GM12878 (cell line): ENCODE measurements at regions not wholly inside any gene's neighbourhood (a gene's known extent, or its start where the extent isn't known, plus 50 kb on each side); places are given as distances from the start of the nearest gene placed in this dataset.

Source experiments
- ATAC-seq: fragments of 200-7000 bp; cut with Tn5 transposase; 3 replicates; pipeline ENCODE4 v1.9.1; 2020; ENCODE audit warnings: mild to moderate bottlenecking, moderate library complexity
- BruUV-seq: library from RNA; stranded (reverse); fragments of 400-500 nt; replicated peaks from 2 replicates; lab custom pipeline; 2021; lab: Mats Ljungman, UMichigan
- CTCF ChIA-PET: fragments of 300-600 bp; sonication (Branson Sonifier 250); formaldehyde crosslinking; extraction: SDS; loops from one replicate; lab custom pipeline; 2021; ENCODE audit warnings: inconsistent platforms; lab: Yijun Ruan, JAX
- POLR2A ChIA-PET: fragments of 350-600 bp; formaldehyde crosslinking; extraction: SDS; loops from one replicate; lab custom pipeline; 2021; ENCODE audit warnings: inconsistent platforms; lab: Charles Lee
- RAD21 ChIA-PET: fragments of 300-600 bp; sonication (Branson Sonifier 250); formaldehyde crosslinking; loops from one replicate; lab custom pipeline; 2023; ENCODE audit warnings: antibody characterized with exemption; ENCODE audit not compliant: unreplicated experiment; lab: Charles Lee
- SMC1A ChIA-PET: fragments of 300-600 bp; sonication (Branson Sonifier 250); formaldehyde crosslinking; loops from one replicate; lab custom pipeline; 2023; ENCODE audit not compliant: unreplicated experiment, uncharacterized antibody; lab: Charles Lee
- DNase-seq: peaks from one replicate; pipeline ENCODE4 v3.0.0-alpha.2; 2011; ENCODE audit warnings: low read depth, low spot score
- FAIRE-seq: peaks from 3 replicates; lab custom pipeline; 2011; peaks lifted over from hg19 to GRCh38; lab: Jason Lieb, UNC
- H2AFZ ChIP-seq: 2 replicates; pipeline ENCODE4 v1.6.0; 2011; ENCODE audit warnings: low read depth, low read length, control low read depth; ENCODE audit not compliant: control insufficient read depth
- H3K27ac ChIP-seq: 2 replicates; pipeline ENCODE4 v1.5.1; 2011; ENCODE audit warnings: control low read depth; ENCODE audit not compliant: control insufficient read depth, insufficient read depth
- H3K27me3 ChIP-seq, 2 experiments: replicated peaks in 1 of 2; 2 replicates each; pipeline versions ENCODE4 v1.6.0 to v1.6.1; 2011; ENCODE audit warnings: low read length in 1 of 2; ENCODE audit not compliant: control insufficient read depth in 2 of 2, insufficient read depth in 2 of 2
- H3K36me3 ChIP-seq, 2 experiments: 2 replicates each; pipeline ENCODE4 v1.5.1; 2011; ENCODE audit warnings: low read length in 1 of 2; ENCODE audit not compliant: control insufficient read depth in 2 of 2, insufficient read depth in 2 of 2
- H3K4me1 ChIP-seq: 2 replicates; pipeline ENCODE4 v1.6.1; 2011; ENCODE audit warnings: mild to moderate bottlenecking, low read length, moderate library complexity, mixed read lengths; ENCODE audit not compliant: control insufficient read depth, insufficient read depth
- H3K4me2 ChIP-seq: 2 replicates; pipeline ENCODE4 v1.6.0; 2011; ENCODE audit warnings: control low read depth; ENCODE audit not compliant: control insufficient read depth, insufficient read depth
- H3K4me3 ChIP-seq: fragments of 200-600 bp; sonication (generic); 2 replicates; pipeline ENCODE4 v1.5.1; 2016
- H3K79me2 ChIP-seq: 2 replicates; pipeline ENCODE4 v1.6.0; 2011; ENCODE audit warnings: low read length; ENCODE audit not compliant: control insufficient read depth, insufficient read depth
- H3K9ac ChIP-seq: 2 replicates; pipeline ENCODE4 v1.8.0; 2011; ENCODE audit warnings: low read length, control low read depth, mixed read lengths; ENCODE audit not compliant: control insufficient read depth, insufficient read depth
- H3K9me3 ChIP-seq: replicated peaks from 3 replicates; pipeline ENCODE4 v1.5.1; 2011; ENCODE audit warnings: mild to moderate bottlenecking, low read length; ENCODE audit not compliant: control insufficient read depth, insufficient read depth
- H4K20me1 ChIP-seq: 2 replicates; pipeline ENCODE4 v1.6.0; 2011; ENCODE audit not compliant: control insufficient read depth, insufficient read depth
- ATF2 ChIP-seq: IDR thresholded peaks from 2 replicates; pipeline ENCODE4 v1.6.1; 2012; ENCODE audit warnings: low read length, inconsistent platforms
- BACH1 ChIP-seq: fragments of 450-650 bp; IDR thresholded peaks from 2 replicates; pipeline ENCODE4 v1.6.1; 2017; ENCODE audit warnings: mild to moderate bottlenecking, borderline replicate concordance
- CREB1 ChIP-seq: IDR thresholded peaks from 2 replicates; pipeline ENCODE4 v1.6.1; 2012; ENCODE audit warnings: low read depth, mild to moderate bottlenecking, inconsistent platforms
- CREM ChIP-seq: IDR thresholded peaks from 2 replicates; pipeline ENCODE4 v1.6.1; 2014; ENCODE audit warnings: antibody characterized with exemption, low read depth
- HDAC2 ChIP-seq: fragments of 200-600 bp; sonication (generic); IDR thresholded peaks from 2 replicates; pipeline ENCODE4 v1.6.1; 2017
- MAX ChIP-seq: IDR thresholded peaks from 2 replicates; pipeline ENCODE4 v1.6.1; 2012; ENCODE audit warnings: low read depth, low read length, improper control_type of control experiment
- PML ChIP-seq: IDR thresholded peaks from 2 replicates; pipeline ENCODE4 v1.6.1; 2012; ENCODE audit warnings: low read length, inconsistent platforms
- POLR2AphosphoS5 ChIP-seq: IDR thresholded peaks from 2 replicates; pipeline ENCODE4 v1.6.1; 2011; ENCODE audit warnings: mild to moderate bottlenecking, low read length, inconsistent platforms
- SIX5 ChIP-seq: IDR thresholded peaks from 2 replicates; pipeline ENCODE4 v1.6.1; 2011; ENCODE audit warnings: mild to moderate bottlenecking, low read depth, low read length, moderate library complexity; ENCODE audit not compliant: severe bottlenecking
- SMAD1 ChIP-seq: fragments of 450-650 bp; IDR thresholded peaks from 2 replicates; pipeline ENCODE4 v1.6.1; 2018; ENCODE audit warnings: mild to moderate bottlenecking, low read depth; ENCODE audit not compliant: partially characterized antibody
- TAF1 ChIP-seq: IDR thresholded peaks from 2 replicates; pipeline ENCODE4 v1.6.1; 2011; ENCODE audit warnings: mild to moderate bottlenecking, low read depth, low read length, borderline replicate concordance
- ZBED1 ChIP-seq: IDR thresholded peaks from 2 replicates; pipeline ENCODE4 v1.6.1; 2016; ENCODE audit warnings: borderline replicate concordance
- WGBS: methylation state at CpG from one replicate; pipeline ENCODE4 v1.1.6; 2016; ENCODE audit warnings: low lambda C conversion rate; ENCODE audit not compliant: insufficient replicate concordance, insufficient coverage; ENCODE audit errors: missing lambda C conversion rate; 5-methylcytosine and 5-hydroxymethylcytosine counted together
- in situ Hi-C: fragments of 300-500 bp; cut with MboI; formaldehyde crosslinking; loops from 9 replicates; pipeline ENCODE4 v1.14.3; 2018; ENCODE audit warnings: mixed read lengths
- intact Hi-C: fragments of 100-400 bp; cut with micrococcal nuclease; formaldehyde crosslinking; loops from one replicate; pipeline ENCODE4 v1.14.2; 2022; ENCODE audit not compliant: unreplicated experiment
- TF ChIP-seq, protein P1 (sequence below): fragments of 450-650 bp; IDR thresholded peaks from 2 replicates; pipeline ENCODE4 v1.6.1; 2017; ENCODE audit warnings: mild to moderate bottlenecking
- TF ChIP-seq, protein P2 (sequence below): fragments of 450-650 bp; IDR thresholded peaks from 2 replicates; pipeline ENCODE4 v1.6.1; 2017; ENCODE audit warnings: antibody characterized with exemption, mild to moderate bottlenecking, moderate library complexity
- TF ChIP-seq, protein P3 (sequence below): fragments of 450-650 bp; IDR thresholded peaks from 2 replicates; pipeline ENCODE4 v1.6.1; 2017; ENCODE audit warnings: mild to moderate bottlenecking, moderate library complexity

DNA sequence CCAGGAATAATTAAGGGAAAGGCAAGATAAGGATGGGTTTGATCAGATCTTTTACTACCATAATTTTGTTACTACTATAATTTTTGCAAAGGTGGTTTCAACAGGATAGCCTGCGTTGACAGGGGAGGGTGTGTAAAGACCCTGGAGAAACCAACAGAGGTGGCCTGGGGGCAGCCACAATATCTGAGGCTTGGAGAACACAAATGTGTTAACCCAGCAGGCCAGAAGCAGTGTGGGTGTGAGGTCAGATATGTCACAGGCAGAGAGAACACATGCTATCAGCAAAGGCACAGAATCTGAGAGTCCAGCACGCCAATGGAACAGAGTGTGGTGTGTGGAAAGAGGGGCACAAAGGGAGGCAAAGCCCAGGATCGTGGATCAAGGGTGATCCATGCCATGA lies 399.4 kb upstream of the TRIB2 start:
- H3K79me2 ChIP-seq: no peaks in the 10 kb centered on the region
- no peak for ATAC-seq
- in situ Hi-C loops (no loop called here), intact Hi-C loops (no loop called here)
- no peak for DNase-seq
- no peak overlapping the region for H3K27ac ChIP-seq
- no peak for TF ChIP-seq HDAC2
- TF ChIP-seq CREB1: no peak
- TF ChIP-seq TAF1: no peak
- TF ChIP-seq CREM: no peak
- no peak for TF ChIP-seq POLR2AphosphoS5
- TF ChIP-seq, protein P1, sequence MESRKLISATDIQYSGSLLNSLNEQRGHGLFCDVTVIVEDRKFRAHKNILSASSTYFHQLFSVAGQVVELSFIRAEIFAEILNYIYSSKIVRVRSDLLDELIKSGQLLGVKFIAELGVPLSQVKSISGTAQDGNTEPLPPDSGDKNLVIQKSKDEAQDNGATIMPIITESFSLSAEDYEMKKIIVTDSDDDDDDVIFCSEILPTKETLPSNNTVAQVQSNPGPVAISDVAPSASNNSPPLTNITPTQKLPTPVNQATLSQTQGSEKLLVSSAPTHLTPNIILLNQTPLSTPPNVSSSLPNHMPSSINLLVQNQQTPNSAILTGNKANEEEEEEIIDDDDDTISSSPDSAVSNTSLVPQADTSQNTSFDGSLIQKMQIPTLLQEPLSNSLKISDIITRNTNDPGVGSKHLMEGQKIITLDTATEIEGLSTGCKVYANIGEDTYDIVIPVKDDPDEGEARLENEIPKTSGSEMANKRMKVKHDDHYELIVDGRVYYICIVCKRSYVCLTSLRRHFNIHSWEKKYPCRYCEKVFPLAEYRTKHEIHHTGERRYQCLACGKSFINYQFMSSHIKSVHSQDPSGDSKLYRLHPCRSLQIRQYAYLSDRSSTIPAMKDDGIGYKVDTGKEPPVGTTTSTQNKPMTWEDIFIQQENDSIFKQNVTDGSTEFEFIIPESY: no peak
- TF ChIP-seq, protein P2, sequence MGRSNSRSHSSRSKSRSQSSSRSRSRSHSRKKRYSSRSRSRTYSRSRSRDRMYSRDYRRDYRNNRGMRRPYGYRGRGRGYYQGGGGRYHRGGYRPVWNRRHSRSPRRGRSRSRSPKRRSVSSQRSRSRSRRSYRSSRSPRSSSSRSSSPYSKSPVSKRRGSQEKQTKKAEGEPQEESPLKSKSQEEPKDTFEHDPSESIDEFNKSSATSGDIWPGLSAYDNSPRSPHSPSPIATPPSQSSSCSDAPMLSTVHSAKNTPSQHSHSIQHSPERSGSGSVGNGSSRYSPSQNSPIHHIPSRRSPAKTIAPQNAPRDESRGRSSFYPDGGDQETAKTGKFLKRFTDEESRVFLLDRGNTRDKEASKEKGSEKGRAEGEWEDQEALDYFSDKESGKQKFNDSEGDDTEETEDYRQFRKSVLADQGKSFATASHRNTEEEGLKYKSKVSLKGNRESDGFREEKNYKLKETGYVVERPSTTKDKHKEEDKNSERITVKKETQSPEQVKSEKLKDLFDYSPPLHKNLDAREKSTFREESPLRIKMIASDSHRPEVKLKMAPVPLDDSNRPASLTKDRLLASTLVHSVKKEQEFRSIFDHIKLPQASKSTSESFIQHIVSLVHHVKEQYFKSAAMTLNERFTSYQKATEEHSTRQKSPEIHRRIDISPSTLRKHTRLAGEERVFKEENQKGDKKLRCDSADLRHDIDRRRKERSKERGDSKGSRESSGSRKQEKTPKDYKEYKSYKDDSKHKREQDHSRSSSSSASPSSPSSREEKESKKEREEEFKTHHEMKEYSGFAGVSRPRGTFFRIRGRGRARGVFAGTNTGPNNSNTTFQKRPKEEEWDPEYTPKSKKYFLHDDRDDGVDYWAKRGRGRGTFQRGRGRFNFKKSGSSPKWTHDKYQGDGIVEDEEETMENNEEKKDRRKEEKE: no peak
- TF ChIP-seq ATF2: no peak
- no peak for TF ChIP-seq BACH1
- TF ChIP-seq, protein P3, sequence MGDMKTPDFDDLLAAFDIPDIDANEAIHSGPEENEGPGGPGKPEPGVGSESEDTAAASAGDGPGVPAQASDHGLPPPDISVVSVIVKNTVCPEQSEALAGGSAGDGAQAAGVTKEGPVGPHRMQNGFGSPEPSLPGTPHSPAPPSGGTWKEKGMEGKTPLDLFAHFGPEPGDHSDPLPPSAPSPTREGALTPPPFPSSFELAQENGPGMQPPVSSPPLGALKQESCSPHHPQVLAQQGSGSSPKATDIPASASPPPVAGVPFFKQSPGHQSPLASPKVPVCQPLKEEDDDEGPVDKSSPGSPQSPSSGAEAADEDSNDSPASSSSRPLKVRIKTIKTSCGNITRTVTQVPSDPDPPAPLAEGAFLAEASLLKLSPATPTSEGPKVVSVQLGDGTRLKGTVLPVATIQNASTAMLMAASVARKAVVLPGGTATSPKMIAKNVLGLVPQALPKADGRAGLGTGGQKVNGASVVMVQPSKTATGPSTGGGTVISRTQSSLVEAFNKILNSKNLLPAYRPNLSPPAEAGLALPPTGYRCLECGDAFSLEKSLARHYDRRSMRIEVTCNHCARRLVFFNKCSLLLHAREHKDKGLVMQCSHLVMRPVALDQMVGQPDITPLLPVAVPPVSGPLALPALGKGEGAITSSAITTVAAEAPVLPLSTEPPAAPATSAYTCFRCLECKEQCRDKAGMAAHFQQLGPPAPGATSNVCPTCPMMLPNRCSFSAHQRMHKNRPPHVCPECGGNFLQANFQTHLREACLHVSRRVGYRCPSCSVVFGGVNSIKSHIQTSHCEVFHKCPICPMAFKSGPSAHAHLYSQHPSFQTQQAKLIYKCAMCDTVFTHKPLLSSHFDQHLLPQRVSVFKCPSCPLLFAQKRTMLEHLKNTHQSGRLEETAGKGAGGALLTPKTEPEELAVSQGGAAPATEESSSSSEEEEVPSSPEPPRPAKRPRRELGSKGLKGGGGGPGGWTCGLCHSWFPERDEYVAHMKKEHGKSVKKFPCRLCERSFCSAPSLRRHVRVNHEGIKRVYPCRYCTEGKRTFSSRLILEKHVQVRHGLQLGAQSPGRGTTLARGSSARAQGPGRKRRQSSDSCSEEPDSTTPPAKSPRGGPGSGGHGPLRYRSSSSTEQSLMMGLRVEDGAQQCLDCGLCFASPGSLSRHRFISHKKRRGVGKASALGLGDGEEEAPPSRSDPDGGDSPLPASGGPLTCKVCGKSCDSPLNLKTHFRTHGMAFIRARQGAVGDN: no peak
- TF ChIP-seq SMAD1: no peak
- no peak for TF ChIP-seq ZBED1
- TF ChIP-seq PML: no peak
- no peak for TF ChIP-seq MAX
- TF ChIP-seq SIX5: no peak
- RAD21 ChIA-PET: no interaction called here
- no peak for FAIRE-seq
- no peak overlapping the region for H2AFZ ChIP-seq
- no peak overlapping the region for H3K4me3 ChIP-seq
- POLR2A ChIA-PET: no interaction called here
- H3K4me1 ChIP-seq: no peaks in the 10 kb centered on the region
- no peaks in the 10 kb centered on the region for H4K20me1 ChIP-seq
- WGBS: 62% methylated on average over 3 of the region's 3 CpGs
- no peaks in the 10 kb centered on the region for H3K9me3 ChIP-seq
- SMC1A ChIA-PET: interaction anchor here (1.3 kb wide), 1 partner anchor 9 kb away, joined by 3 read pairs; no protein-coding TSS in a partner anchor
- H3K4me2 ChIP-seq: no peak overlapping the region
- no peak overlapping the region for H3K9ac ChIP-seq
- no TSS peak for BruUV-seq
- no peaks in the 10 kb centered on the region for H3K27me3 ChIP-seq
- no peaks in the 10 kb centered on the region for H3K36me3 ChIP-seq
- CTCF ChIA-PET: interaction anchor here (0.8 to 3.0 kb wide), 2 partner anchors 11 to 690 kb away, joined by 3 to 9 read pairs; no protein-coding TSS in a partner anchor
